Dedifferentiated amniotic fluid mesenchymal stem cell (primary cell): ENCODE measurements at regions not wholly inside any gene's neighbourhood (a gene's known extent, or its start where the extent isn't known, plus 50 kb on each side); places are given as distances from the start of the nearest gene placed in this dataset.

Experiments used
- DNase-seq: peaks from one replicate; pipeline ENCODE4 v3.0.0-alpha.2; 2016; ENCODE audit errors: extremely low spot score

GRCh38 chr11:70570693-70571395 lies 172.5 kb downstream of the CTTN start:
- DNase-seq: no peak

- no peak for DNase-seq
Observed at GRCh38 chr11:70572974-70573260, 174.6 kb downstream of the CTTN start.

- no peak for DNase-seq
Observed at GRCh38 chr11:70573701-70574151, 175.4 kb downstream of the CTTN start.

GRCh38 chr11:70574725-70575347 lies 176.5 kb downstream of the CTTN start:
- no peak for DNase-seq

- DNase-seq: no peak
Observed at GRCh38 chr11:70575396-70576060, 177.2 kb downstream of the CTTN start.

DNA sequence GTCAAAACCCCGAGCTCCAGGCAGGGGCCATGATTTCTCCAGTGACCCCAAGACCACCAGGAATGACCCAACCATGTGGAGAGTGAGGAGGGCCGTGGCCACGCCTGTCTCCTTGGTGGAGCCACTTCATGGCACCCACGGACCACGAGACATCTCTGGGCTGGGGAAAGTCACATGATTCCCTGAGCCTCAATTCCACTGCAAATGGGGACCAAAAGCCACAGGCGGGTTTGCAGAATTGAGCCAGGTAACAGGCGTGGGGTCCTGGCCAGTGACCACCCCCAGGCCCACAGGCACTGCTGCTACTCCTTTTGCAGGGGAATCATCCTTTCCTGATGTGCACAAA lies 178.9 kb downstream of the CTTN start:
- no peak for DNase-seq

DNA sequence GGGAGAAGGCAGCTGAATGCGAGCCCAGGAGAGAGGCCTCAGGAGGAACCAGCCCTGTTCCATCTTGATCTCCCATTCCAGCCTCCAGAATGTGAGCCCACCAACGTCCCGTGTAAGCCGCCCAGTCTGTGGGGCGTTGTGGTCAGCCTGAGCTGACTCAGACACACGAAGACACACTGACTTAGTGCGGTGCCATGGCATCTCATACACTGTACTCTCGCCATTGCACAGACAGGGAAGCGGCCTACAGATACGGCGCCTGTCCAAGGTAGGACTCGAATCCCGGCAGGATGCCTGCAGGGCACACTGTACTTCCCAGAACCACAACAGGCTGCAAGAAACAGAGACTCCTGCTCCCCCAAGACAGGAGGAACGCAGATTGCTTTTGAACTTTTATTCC lies 179.6 kb downstream of the CTTN start:
- DNase-seq: no peak

DNA sequence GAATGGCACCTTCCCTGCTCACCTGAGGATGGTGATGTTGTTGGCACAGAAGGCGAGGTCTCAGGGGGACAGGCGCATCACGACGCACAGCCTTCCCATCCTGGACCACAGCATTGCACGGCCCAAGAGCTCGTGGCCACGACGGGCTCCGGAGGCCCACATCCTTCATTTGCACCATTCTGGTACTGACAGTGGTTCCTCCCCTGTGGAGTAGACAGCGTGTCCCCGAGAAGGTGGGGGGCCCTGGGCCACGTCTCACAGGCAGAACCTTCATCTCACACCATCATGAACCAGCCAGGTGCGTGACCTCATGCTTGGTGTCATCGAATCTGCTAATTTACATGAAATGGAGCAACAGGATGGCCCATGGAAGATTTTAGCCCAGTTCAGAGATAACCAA lies 180.0 kb downstream of the CTTN start:
- DNase-seq: no peak

DNA sequence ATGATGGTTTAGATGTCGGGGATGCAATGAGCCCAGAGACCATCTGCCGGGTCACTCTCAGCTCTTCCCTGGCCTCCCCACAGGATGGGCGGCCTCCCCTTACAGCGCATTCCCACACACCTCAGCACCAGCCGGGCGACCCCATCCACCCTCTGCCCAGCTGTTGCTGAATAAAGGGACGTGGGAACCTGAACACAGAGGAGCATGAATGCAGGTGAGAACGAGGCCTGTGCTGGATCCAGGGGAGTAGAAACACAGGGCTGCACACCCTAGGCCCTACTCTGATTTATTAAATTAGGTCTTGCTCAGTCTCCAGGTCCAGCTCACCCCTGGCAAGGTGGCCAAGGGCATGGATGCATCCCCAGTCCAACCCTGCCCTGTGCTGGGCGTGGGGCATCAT lies 180.5 kb downstream of the CTTN start:
- DNase-seq: no peak

- no peak for DNase-seq
Observed at GRCh38 chr11:70579316-70579955, 181.1 kb downstream of the CTTN start.

DNA sequence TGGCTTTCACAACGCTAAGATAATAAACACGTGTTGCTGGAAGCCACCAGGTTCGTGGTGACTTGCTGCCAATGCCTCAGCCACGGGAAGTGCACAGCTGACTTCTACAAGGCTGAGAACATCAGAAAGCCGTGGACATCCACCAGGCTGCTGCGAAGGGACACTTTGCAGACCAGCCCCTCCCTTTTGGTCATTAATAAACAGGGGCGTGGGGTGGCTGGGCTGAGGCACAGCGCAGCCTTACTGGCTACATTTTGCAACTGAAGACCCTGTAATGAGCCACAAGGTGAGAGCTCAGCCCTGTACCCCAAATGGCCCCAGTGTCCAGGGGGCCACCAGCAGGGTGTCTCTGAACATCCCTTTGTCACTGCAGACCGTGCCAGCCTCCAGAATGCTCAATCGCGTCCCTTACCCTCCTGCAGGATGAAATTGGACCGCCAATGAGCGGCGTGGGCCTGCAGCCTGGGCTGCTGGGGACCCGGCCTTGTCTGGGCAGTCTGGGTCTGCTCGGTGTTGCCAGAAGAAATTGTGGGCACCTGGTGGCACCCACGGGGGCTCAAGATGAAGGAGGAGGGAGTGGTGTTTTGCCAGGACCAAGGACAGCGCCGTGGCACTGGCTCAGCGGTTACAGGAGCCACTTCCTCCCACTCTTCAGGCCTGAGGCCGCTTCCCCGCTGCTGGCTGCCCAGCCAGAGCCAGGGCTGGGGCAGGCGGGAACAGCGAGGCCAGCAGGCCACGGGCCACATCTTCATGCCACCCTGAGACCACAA lies 181.9 kb downstream of the CTTN start:
- DNase-seq: no peak

DNA sequence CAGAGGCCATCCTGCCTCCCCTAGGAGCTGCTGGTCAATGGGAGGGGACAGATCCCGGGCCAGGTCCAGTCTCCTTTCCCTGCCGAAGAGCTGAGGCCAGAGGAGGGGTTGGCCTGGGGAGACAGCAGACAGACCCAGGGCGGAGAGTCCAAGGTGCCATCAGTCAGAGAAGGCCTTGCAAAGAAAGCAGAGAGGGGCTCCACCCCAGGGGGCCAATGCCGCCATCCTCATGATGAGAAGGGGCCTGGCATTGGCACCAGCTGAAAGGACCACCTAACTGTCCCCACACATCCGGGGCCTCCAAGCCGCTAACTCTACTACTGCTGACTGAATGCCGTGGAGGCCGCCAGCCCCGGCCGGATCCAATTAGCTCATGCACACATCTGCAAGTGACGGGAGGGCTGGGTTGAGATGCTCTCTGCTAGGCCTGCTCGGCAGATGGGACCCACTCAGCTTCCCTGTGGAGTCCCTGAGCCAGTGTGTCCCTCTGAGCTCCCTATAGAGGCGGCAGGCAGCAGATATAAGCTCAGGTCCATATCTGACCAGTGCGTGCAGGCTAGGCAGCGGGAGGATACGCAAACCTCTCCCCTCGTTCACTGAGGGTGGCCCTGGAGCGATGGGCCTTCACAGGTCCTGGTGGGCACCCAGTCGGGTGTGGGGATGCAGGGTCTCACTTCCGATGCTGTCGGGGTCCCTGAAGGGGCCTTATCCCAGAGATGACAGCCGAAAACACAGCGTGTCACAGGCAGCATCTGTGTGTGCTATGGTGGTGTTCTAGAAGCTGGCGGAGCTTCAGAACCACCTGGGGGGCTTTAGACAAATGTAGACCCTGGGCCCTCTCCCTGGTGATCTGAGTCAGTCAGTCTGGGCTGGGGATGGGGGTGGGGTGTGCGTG lies 183.9 kb downstream of the CTTN start:
- no peak for DNase-seq

DNA sequence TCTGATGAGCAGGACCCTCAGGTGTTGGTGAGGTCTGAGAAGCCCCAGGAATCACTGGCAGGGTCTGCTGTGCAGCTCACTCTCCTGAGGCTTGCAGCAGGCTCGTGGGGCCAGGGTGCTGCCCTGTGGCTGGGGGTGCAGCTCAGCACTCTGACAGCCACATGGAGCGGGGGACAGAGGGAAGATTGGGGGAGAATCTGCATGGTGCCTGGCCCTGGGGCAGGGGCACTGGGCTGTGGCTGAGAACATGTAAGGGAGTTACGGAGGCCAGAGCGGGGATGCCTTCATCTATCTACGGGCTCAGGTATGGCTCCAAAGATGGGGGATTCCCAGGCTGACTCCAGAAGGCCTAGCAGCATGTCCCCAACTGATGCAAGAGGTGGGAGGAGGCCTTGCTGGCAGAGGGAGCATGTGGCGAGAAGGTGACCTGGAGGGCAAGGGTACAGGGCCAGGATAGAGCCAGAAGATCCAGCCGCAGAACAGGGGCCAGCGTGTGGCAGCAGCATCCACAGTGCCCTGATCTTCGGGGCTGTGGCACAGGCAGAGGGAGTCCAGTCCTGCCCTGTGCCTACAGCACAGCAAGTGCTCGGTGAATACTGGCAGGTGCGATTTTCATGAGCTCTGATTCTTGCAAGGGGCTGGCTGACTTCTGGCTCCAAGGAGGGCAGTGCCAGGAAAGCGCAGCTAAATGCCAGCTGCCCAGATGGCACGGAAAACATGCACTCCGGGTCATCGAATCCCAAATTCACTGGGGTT lies 184.7 kb downstream of the CTTN start:
- no peak for DNase-seq

- DNase-seq: no peak
Observed at GRCh38 chr11:70583781-70584218, 185.5 kb downstream of the CTTN start.

DNA sequence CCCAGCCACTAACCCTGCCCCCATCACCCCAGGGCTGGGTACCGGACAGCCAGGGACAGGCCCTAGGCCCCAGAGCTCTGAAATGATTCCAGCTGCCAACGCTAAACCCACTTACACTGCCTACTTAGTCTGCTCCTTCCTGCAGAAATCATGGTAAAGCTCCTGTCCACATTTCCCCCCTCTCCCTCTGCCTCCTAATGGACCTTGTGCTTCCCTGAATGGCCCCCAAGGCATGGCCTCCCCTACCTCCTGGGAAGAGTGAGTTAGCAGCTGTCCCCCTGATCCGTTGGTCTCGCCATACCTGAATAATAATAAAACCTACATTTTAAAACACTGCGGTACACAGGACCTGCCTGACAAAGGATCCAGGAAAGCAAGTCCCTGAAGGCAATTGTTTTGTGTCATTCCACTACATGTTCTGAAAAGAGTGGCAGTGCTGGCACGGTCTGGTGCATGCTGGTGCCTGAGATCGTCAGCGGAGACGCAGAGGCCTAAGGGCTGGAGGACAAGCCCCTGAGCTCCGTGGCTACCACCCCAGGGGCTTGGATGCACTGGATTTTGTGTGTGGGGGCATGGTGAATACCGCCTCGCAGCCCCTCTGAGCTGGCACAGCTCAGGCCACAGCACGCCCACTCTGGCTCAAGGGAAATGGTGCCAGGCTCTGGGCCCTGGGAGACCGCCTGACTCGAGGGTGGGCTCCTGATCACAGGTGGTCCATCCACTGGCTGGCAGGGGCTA lies 186.3 kb downstream of the CTTN start:
- no peak for DNase-seq

GRCh38 chr11:70585236-70585545 lies 186.9 kb downstream of the CTTN start:
- DNase-seq: no peak

GRCh38 chr11:70586261-70587074 lies 188.1 kb downstream of the CTTN start:
- no peak for DNase-seq

GRCh38 chr11:70587075-70587389 lies 188.7 kb downstream of the CTTN start:
- no peak for DNase-seq

GRCh38 chr11:70590356-70590991 lies 192.1 kb downstream of the CTTN start:
- DNase-seq: no peak
